PC-9 (cell line): ENCODE measurements at regions not wholly inside any gene's neighbourhood (a gene's known extent, or its start where the extent isn't known, plus 50 kb on each side); places are given as distances from the start of the nearest gene placed in this dataset.

Experiments
- CTCF ChIP-seq: fragments of 200-600 bp; sonication (generic); conservative IDR thresholded peaks from 2 replicates; pipeline ENCODE4 v1.6.1; 2017; ENCODE audit warnings: mixed run types, antibody characterized with exemption, mild to moderate bottlenecking, moderate library complexity
- EZH2 ChIP-seq: fragments of 200-600 bp; sonication (generic); IDR thresholded peaks from 2 replicates; pipeline ENCODE4 v1.8.0; 2017; ENCODE audit warnings: antibody characterized with exemption, low read depth

GRCh38 chr5:98694902-98695301 lies 78.6 kb upstream of the RGMB start:
- TF ChIP-seq CTCF (no peak), EZH2 (no peak)
